DOHH2 (cell line): ENCODE measurements at regions not wholly inside any gene's neighbourhood (a gene's known extent, or its start where the extent isn't known, plus 50 kb on each side); places are given as distances from the start of the nearest gene placed in this dataset.

Source experiments
- H3F3A ChIP-seq: fragments of 200-600 bp; sonication (generic), shearing (Covaris generic); 2 replicates; pipeline ENCODE4 v1.6.0; 2016; ENCODE audit warnings: antibody characterized with exemption, mild to moderate bottlenecking; ENCODE audit not compliant: control insufficient read depth, insufficient read depth
- H3K27ac ChIP-seq: fragments of 200-600 bp; sonication (generic); 2 replicates; pipeline ENCODE4 v1.5.1; 2014; ENCODE audit warnings: low read depth, mild to moderate bottlenecking, low read length, moderate library complexity
- H3K27me3 ChIP-seq: fragments of 200-600 bp; sonication (generic); 2 replicates; pipeline ENCODE4 v1.6.1; 2014; ENCODE audit warnings: mild to moderate bottlenecking, low read length, mixed read lengths; ENCODE audit not compliant: control insufficient read depth
- H3K36me3 ChIP-seq: fragments of 200-600 bp; sonication (generic); 2 replicates; pipeline ENCODE4 v1.6.1; 2014; ENCODE audit warnings: mild to moderate bottlenecking, low read length, moderate library complexity, mixed read lengths; ENCODE audit not compliant: control insufficient read depth
- H3K4me1 ChIP-seq: fragments of 200-600 bp; sonication (generic); 2 replicates; pipeline ENCODE4 v1.6.1; 2014; ENCODE audit warnings: mild to moderate bottlenecking, low read length, mixed read lengths; ENCODE audit not compliant: control insufficient read depth
- H3K4me2 ChIP-seq: fragments of 200-600 bp; sonication (generic); 2 replicates; pipeline ENCODE4 v1.6.0; 2014; ENCODE audit warnings: mild to moderate bottlenecking, low read length, moderate library complexity
- H3K4me3 ChIP-seq: fragments of 200-600 bp; sonication (generic); 2 replicates; pipeline ENCODE4 v1.5.1; 2014; ENCODE audit warnings: mild to moderate bottlenecking, low read length, mixed read lengths
- H3K79me2 ChIP-seq: fragments of 200-600 bp; sonication (generic); 2 replicates; pipeline ENCODE4 v1.6.1; 2014; ENCODE audit warnings: mild to moderate bottlenecking, low read length, mixed read lengths; ENCODE audit not compliant: control insufficient read depth
- H3K9me2 ChIP-seq: fragments of 200-600 bp; sonication (generic); replicated peaks from 2 replicates; pipeline ENCODE4 v1.6.1; 2014; ENCODE audit warnings: mild to moderate bottlenecking, low read length, mixed read lengths; ENCODE audit not compliant: control insufficient read depth
- H3K9me3 ChIP-seq: fragments of 200-600 bp; sonication (generic); 2 replicates; pipeline ENCODE4 v1.6.1; 2014; ENCODE audit warnings: antibody characterized with exemption, low read length, mixed read lengths; ENCODE audit not compliant: control insufficient read depth, insufficient read depth
- H4K20me1 ChIP-seq: fragments of 200-600 bp; sonication (generic); 2 replicates; pipeline ENCODE4 v1.6.0; 2014; ENCODE audit warnings: low read depth, mild to moderate bottlenecking, antibody characterized with exemption, low read length, moderate library complexity; ENCODE audit not compliant: control insufficient read depth, insufficient read depth
- CTCF ChIP-seq: fragments of 200-600 bp; sonication (generic); IDR thresholded peaks from one replicate; pipeline ENCODE4 v1.5.1; 2014; ENCODE audit warnings: antibody characterized with exemption, mild to moderate bottlenecking, low read depth, low read length; ENCODE audit not compliant: poor library complexity, severe bottlenecking
- EZH2phosphoT487 ChIP-seq: fragments of 200-600 bp; sonication (generic); IDR thresholded peaks from 2 replicates; pipeline ENCODE4 v1.6.1; 2017; ENCODE audit warnings: borderline replicate concordance, mild to moderate bottlenecking, antibody characterized with exemption, low read length, moderate library complexity, mixed read lengths

GRCh38 chr9:10674586-10674985 is 61.8 kb upstream of the PTPRD start:
- TF ChIP-seq EZH2phosphoT487 (no peak), CTCF (no peak)

GRCh38 chr9:10678010-10678409 is 65.2 kb upstream of the PTPRD start:
- Histone ChIP-seq H3K79me2 (no peaks in the 10 kb centered on the region), H3F3A (no peaks in the 10 kb centered on the region), H3K4me1 (no peaks in the 10 kb centered on the region), H3K27me3 (no peaks in the 10 kb centered on the region), H3K36me3 (no peaks in the 10 kb centered on the region), H3K4me2 (no peak overlapping the region), H4K20me1 (no peaks in the 10 kb centered on the region), H3K27ac (no peak overlapping the region), H3K9me2 (no peaks in the 10 kb centered on the region), H3K4me3 (no peak overlapping the region), H3K9me3 (no peaks in the 10 kb centered on the region)
- TF ChIP-seq CTCF (no peak), EZH2phosphoT487 (no peak)

More at GRCh38 chr9:10674586-10674985, 61.8 kb upstream of the PTPRD start:
- no peaks in the 10 kb centered on the region for H3K36me3 ChIP-seq
- no peak overlapping the region for H3K4me3 ChIP-seq
- no peaks in the 10 kb centered on the region for H3K9me2 ChIP-seq
- H3K9me3 ChIP-seq, result no peaks in the 10 kb centered on the region
- H4K20me1 ChIP-seq, result no peaks in the 10 kb centered on the region
- no peak overlapping the region for H3K27ac ChIP-seq
- no peaks in the 10 kb centered on the region for H3F3A ChIP-seq
- no peaks in the 10 kb centered on the region for H3K79me2 ChIP-seq
- no peaks in the 10 kb centered on the region for H3K4me1 ChIP-seq
- no peak overlapping the region for H3K4me2 ChIP-seq
- no peaks in the 10 kb centered on the region for H3K27me3 ChIP-seq

- no peaks in the 10 kb centered on the region for H3K36me3 ChIP-seq
- no peaks in the 10 kb centered on the region for H3K79me2 ChIP-seq
- TF ChIP-seq EZH2phosphoT487 (no peak), CTCF (no peak)
- no peaks in the 10 kb centered on the region for H3K27me3 ChIP-seq
- H3K9me2 ChIP-seq, result no peaks in the 10 kb centered on the region
- no peak overlapping the region for H3K4me3 ChIP-seq
- H3F3A ChIP-seq, result no peaks in the 10 kb centered on the region
- no peak overlapping the region for H3K4me2 ChIP-seq
- H3K9me3 ChIP-seq, result no peaks in the 10 kb centered on the region
- H3K27ac ChIP-seq, result no peak overlapping the region
- no peaks in the 10 kb centered on the region for H4K20me1 ChIP-seq
- no peaks in the 10 kb centered on the region for H3K4me1 ChIP-seq
Observed at GRCh38 chr9:10678790-10679189, 66.0 kb upstream of the PTPRD start.

- TF ChIP-seq EZH2phosphoT487 (no peak), CTCF (no peak)
- H3K27me3 ChIP-seq, result no peaks in the 10 kb centered on the region
- no peaks in the 10 kb centered on the region for H3K4me1 ChIP-seq
- no peaks in the 10 kb centered on the region for H4K20me1 ChIP-seq
- no peak overlapping the region for H3K27ac ChIP-seq
- peaks cover 3% of the 10 kb centered on the region; the same call in 1 of the 2 replicates for H3K9me3 ChIP-seq
- H3K36me3 ChIP-seq, result no peaks in the 10 kb centered on the region
- no peak overlapping the region for H3K4me2 ChIP-seq
- no peaks in the 10 kb centered on the region for H3K79me2 ChIP-seq
- H3K9me2 ChIP-seq, result no peaks in the 10 kb centered on the region
- H3F3A ChIP-seq, result no peaks in the 10 kb centered on the region
- no peak overlapping the region for H3K4me3 ChIP-seq
Observed at GRCh38 chr9:10686943-10687342, 74.1 kb upstream of the PTPRD start.
